Upper lobe of right lung (tissue), 1 donor: ENCODE measurements at regions not wholly inside any gene's neighbourhood (a gene's known extent, or its start where the extent isn't known, plus 50 kb on each side); places are given as distances from the start of the nearest gene placed in this dataset.

Experiments used
- ATAC-seq: fragments of 200-7000 bp; cut with Tn5 transposase; one replicate; pipeline ENCODE4 v1.9.1; 2020; ENCODE audit warnings: mild to moderate bottlenecking, moderate library complexity
- DNase-seq: peaks from one replicate; pipeline ENCODE4 v3.0.0-alpha.2; 2020
- H3K27ac ChIP-seq: fragments of 200-600 bp; one replicate; pipeline ENCODE4 v1.8.0; 2022
- H3K27me3 ChIP-seq: fragments of 200-600 bp; one replicate; pipeline ENCODE4 v1.8.0; 2022; ENCODE audit warnings: mild to moderate bottlenecking
- H3K36me3 ChIP-seq: fragments of 200-600 bp; one replicate; pipeline ENCODE4 v1.8.0; 2022
- H3K4me1 ChIP-seq: fragments of 200-600 bp; one replicate; pipeline ENCODE4 v1.8.0; 2022
- H3K4me3 ChIP-seq: fragments of 200-600 bp; one replicate; pipeline ENCODE4 v1.8.0; 2022; ENCODE audit warnings: mild to moderate bottlenecking
- H3K9me3 ChIP-seq: fragments of 200-600 bp; one replicate; pipeline ENCODE4 v1.8.0; 2022
- CTCF ChIP-seq: fragments of 200-600 bp; IDR thresholded peaks from one replicate; pipeline ENCODE4 v1.8.0; 2022; ENCODE audit warnings: antibody characterized with exemption
- intact Hi-C: fragments of 100-400 bp; cut with DNase I; formaldehyde crosslinking; loops from one replicate; pipeline ENCODE4 v1.11.0; 2022
- donor health status: DM: no; HTN: yes; CAD: no; lungs with severe emphysema.

- no peak overlapping the region for H3K27ac ChIP-seq
- ATAC-seq (no peak), DNase-seq (no peak)
- no peak overlapping the region for H3K4me3 ChIP-seq
- no peaks in the 10 kb centered on the region for H3K9me3 ChIP-seq
- no peaks in the 10 kb centered on the region for H3K36me3 ChIP-seq
- no peak for TF ChIP-seq CTCF
- no peaks in the 10 kb centered on the region for H3K27me3 ChIP-seq
- intact Hi-C loops = no loop called here
- no peaks in the 10 kb centered on the region for H3K4me1 ChIP-seq
Observed at GRCh38 chr4:24003926-24004325, 114.1 kb upstream of the PPARGC1A start.

- Histone ChIP-seq H3K36me3 (no peaks in the 10 kb centered on the region), H3K27me3 (no peaks in the 10 kb centered on the region), H3K9me3 (no peaks in the 10 kb centered on the region), H3K27ac (no peak overlapping the region), H3K4me3 (no peak overlapping the region), H3K4me1 (no peaks in the 10 kb centered on the region)
- intact Hi-C loops = no loop called here
- no peak for TF ChIP-seq CTCF
- no peak for ATAC-seq
- DNase-seq = no peak
Observed at GRCh38 chr4:24003496-24003895, 113.6 kb upstream of the PPARGC1A start.

- Histone ChIP-seq H3K27ac (no peak overlapping the region), H3K27me3 (no peaks in the 10 kb centered on the region), H3K9me3 (no peaks in the 10 kb centered on the region), H3K36me3 (no peaks in the 10 kb centered on the region), H3K4me3 (no peak overlapping the region), H3K4me1 (no peaks in the 10 kb centered on the region)
- no peak for DNase-seq
- peak; percentile 47 for ATAC-seq
- intact Hi-C loops = no loop called here
- no peak for TF ChIP-seq CTCF
Observed at GRCh38 chr4:24002330-24002966, 112.6 kb upstream of the PPARGC1A start.

- DNase-seq = no peak
- Histone ChIP-seq H3K36me3 (no peaks in the 10 kb centered on the region), H3K4me3 (no peak overlapping the region), H3K27me3 (no peaks in the 10 kb centered on the region), H3K27ac (no peak overlapping the region), H3K4me1 (no peaks in the 10 kb centered on the region), H3K9me3 (no peaks in the 10 kb centered on the region)
- no peak for ATAC-seq
- no peak for TF ChIP-seq CTCF
- intact Hi-C loops = no loop called here
Observed at GRCh38 chr4:24001486-24002329, 111.9 kb upstream of the PPARGC1A start.

GRCh38 chr4:24000470-24000831, 110.6 kb upstream of the PPARGC1A start:
- no peaks in the 10 kb centered on the region for H3K27me3 ChIP-seq
- DNase-seq (no peak), ATAC-seq (no peak)
- intact Hi-C loops = no loop called here
- no peak overlapping the region for H3K27ac ChIP-seq
- no peak for TF ChIP-seq CTCF
- no peak overlapping the region for H3K4me3 ChIP-seq
- no peaks in the 10 kb centered on the region for H3K4me1 ChIP-seq
- no peaks in the 10 kb centered on the region for H3K36me3 ChIP-seq
- no peaks in the 10 kb centered on the region for H3K9me3 ChIP-seq
